IMR-90 (cell line): ENCODE measurements at regions not wholly inside any gene's neighbourhood (a gene's known extent, or its start where the extent isn't known, plus 50 kb on each side); places are given as distances from the start of the nearest gene placed in this dataset.

Experiments
- ATAC-seq: fragments of 200-7000 bp; cut with Tn5 transposase; 2 replicates; pipeline ENCODE4 v1.9.1; 2020; ENCODE audit warnings: low read depth, mild to moderate bottlenecking, moderate library complexity
- BruUV-seq: library from RNA; stranded (reverse); fragments of 400-500 nt; replicated peaks from 2 replicates; lab custom pipeline; 2021; lab: Mats Ljungman, UMichigan
- CTCF ChIA-PET: fragments of 300-600 bp; formaldehyde crosslinking; extraction: SDS; loops from one replicate; lab custom pipeline; 2021; ENCODE audit warnings: antibody characterized with exemption; lab: Yijun Ruan, JAX
- POLR2A ChIA-PET: fragments of 300-600 bp; sonication (Branson Sonifier 250); formaldehyde crosslinking; loops from one replicate; lab custom pipeline; 2022; ENCODE audit warnings: antibody characterized with exemption; ENCODE audit not compliant: unreplicated experiment; lab: Charles Lee
- DNase-seq: peaks from one replicate; pipeline ENCODE4 v3.0.0; 2013
- H2AFZ ChIP-seq: replicated peaks from 2 replicates; pipeline ENCODE3; 2013; ENCODE audit warnings: low read length, mild to moderate bottlenecking; ENCODE audit not compliant: poor library complexity
- H2AK5ac ChIP-seq: 2 replicates; pipeline ENCODE4 v1.6.1; 2013; ENCODE audit warnings: low read depth, low read length, inconsistent platforms
- H2AK9ac ChIP-seq: replicated peaks from 2 replicates; pipeline ENCODE3; 2013; ENCODE audit warnings: mild to moderate bottlenecking, low read depth, low read length, moderate library complexity; ENCODE audit not compliant: poor library complexity
- H2BK120ac ChIP-seq: 2 replicates; pipeline ENCODE4 v1.6.1; 2013; ENCODE audit warnings: low read depth, low read length, inconsistent platforms
- H2BK15ac ChIP-seq: 3 replicates; pipeline ENCODE4 v1.6.1; 2013; ENCODE audit warnings: low read depth, low read length, inconsistent platforms
- H2BK20ac ChIP-seq: 2 replicates; pipeline ENCODE4 v1.6.1; 2013; ENCODE audit warnings: low read depth, mild to moderate bottlenecking, inconsistent platforms, low read length, moderate library complexity
- H2BK5ac ChIP-seq: 2 replicates; pipeline ENCODE4 v1.6.1; 2013; ENCODE audit warnings: mild to moderate bottlenecking, low read depth, low read length, inconsistent platforms; ENCODE audit not compliant: poor library complexity, severe bottlenecking
- H3K14ac ChIP-seq: replicated peaks from 2 replicates; pipeline ENCODE4 v1.6.1; 2013; ENCODE audit warnings: low read depth, low read length, inconsistent platforms
- H3K18ac ChIP-seq: 2 replicates; pipeline ENCODE4 v1.6.1; 2013; ENCODE audit warnings: low read depth, low read length, control low read depth
- H3K23ac ChIP-seq: 2 replicates; pipeline ENCODE4 v1.6.1; 2013; ENCODE audit warnings: low read depth, low read length, inconsistent platforms
- H3K27ac ChIP-seq: 2 replicates; pipeline ENCODE4 v1.5.1; 2013; ENCODE audit warnings: mild to moderate bottlenecking, control low read depth, low read length; ENCODE audit not compliant: insufficient read depth
- H3K27me3 ChIP-seq: 2 replicates; pipeline ENCODE4 v1.6.1; 2013; ENCODE audit warnings: low read length; ENCODE audit not compliant: control insufficient read depth, insufficient read depth
- H3K36me3 ChIP-seq: 2 replicates; pipeline ENCODE4 v1.6.1; 2013; ENCODE audit warnings: low read length, mixed read lengths; ENCODE audit not compliant: control insufficient read depth, insufficient read depth
- H3K4ac ChIP-seq: 2 replicates; pipeline ENCODE4 v1.6.1; 2013; ENCODE audit warnings: low read depth, low read length, inconsistent platforms
- H3K4me1 ChIP-seq: 2 replicates; pipeline ENCODE4 v1.6.1; 2013; ENCODE audit warnings: low read length, mixed read lengths; ENCODE audit not compliant: control insufficient read depth, insufficient read depth
- H3K4me2 ChIP-seq: 2 replicates; pipeline ENCODE4 v1.6.1; 2013; ENCODE audit warnings: low read depth, mild to moderate bottlenecking, control low read depth, low read length, moderate library complexity
- H3K4me3 ChIP-seq: 2 replicates; pipeline ENCODE4 v1.5.1; 2013; ENCODE audit warnings: low read depth, mild to moderate bottlenecking, control low read depth, low read length, moderate library complexity; ENCODE audit not compliant: insufficient read depth
- H3K56ac ChIP-seq: 2 replicates; pipeline ENCODE4 v1.6.1; 2013; ENCODE audit warnings: low read length, inconsistent platforms; ENCODE audit not compliant: insufficient read depth; ENCODE audit errors: extremely low read depth
- H3K79me1 ChIP-seq, 2 experiments: 2 replicates each; pipeline ENCODE4 v1.6.1; 2013; ENCODE audit warnings: low read length in 2 of 2, inconsistent platforms in 1 of 2, low read depth in 1 of 2
- H3K9ac ChIP-seq: 2 replicates; pipeline ENCODE4 v1.6.1; 2013; ENCODE audit warnings: low read depth, low read length, control low read depth
- H3K9me1 ChIP-seq: 2 replicates; pipeline ENCODE4 v1.6.1; 2013; ENCODE audit warnings: low read length, inconsistent platforms; ENCODE audit not compliant: insufficient read depth
- H3K9me3 ChIP-seq: 2 replicates; pipeline ENCODE4 v1.6.1; 2013; ENCODE audit warnings: low read length; ENCODE audit not compliant: control insufficient read depth, insufficient read depth
- H4K20me1 ChIP-seq: 2 replicates; pipeline ENCODE4 v1.6.1; 2013; ENCODE audit warnings: low read length, inconsistent platforms; ENCODE audit not compliant: insufficient read depth
- H4K5ac ChIP-seq: 2 replicates; pipeline ENCODE4 v1.6.1; 2013; ENCODE audit warnings: mild to moderate bottlenecking, low read depth, low read length, control low read depth
- H4K8ac ChIP-seq, 2 experiments: 2 replicates each; pipeline ENCODE4 v1.6.1; 2013; ENCODE audit warnings: low read depth in 2 of 2, low read length in 2 of 2, control low read depth in 1 of 2, inconsistent platforms in 1 of 2
- H4K91ac ChIP-seq: 2 replicates; pipeline ENCODE4 v1.6.1; 2013; ENCODE audit warnings: low read depth, low read length, inconsistent platforms; ENCODE audit not compliant: insufficient read depth
- BHLHE40 ChIP-seq: fragments of 150-350 bp; IDR thresholded peaks from 2 replicates; pipeline ENCODE4 v1.6.1; 2016; ENCODE audit warnings: mild to moderate bottlenecking, low read depth, low read length
- CEBPB ChIP-seq: IDR thresholded peaks from 2 replicates; pipeline ENCODE4 v1.6.1; 2012; ENCODE audit warnings: low read depth, low read length, improper control_type of control experiment
- CTCF ChIP-seq: conservative IDR thresholded peaks from 2 replicates; pipeline ENCODE4 v1.5.1; 2012; ENCODE audit warnings: mild to moderate bottlenecking, low read depth, low read length, improper control_type of control experiment
- ELK1 ChIP-seq: fragments of 150-350 bp; IDR thresholded peaks from 2 replicates; pipeline ENCODE4 v1.6.1; 2016; ENCODE audit warnings: low read depth, mild to moderate bottlenecking, low read length, moderate library complexity, borderline replicate concordance
- FOS ChIP-seq: fragments of 150-350 bp; IDR thresholded peaks from 2 replicates; pipeline ENCODE4 v1.6.1; 2016; ENCODE audit warnings: low read depth, low read length
- MAFK ChIP-seq: IDR thresholded peaks from 2 replicates; pipeline ENCODE4 v1.6.1; 2012; ENCODE audit warnings: low read depth, low read length, improper control_type of control experiment
- MAZ ChIP-seq: IDR thresholded peaks from 2 replicates; pipeline ENCODE4 v1.6.1; 2012; ENCODE audit warnings: low read depth, mild to moderate bottlenecking, low read length, improper control_type of control experiment, moderate library complexity, borderline replicate concordance
- MXI1 ChIP-seq: IDR thresholded peaks from 2 replicates; pipeline ENCODE4 v1.6.1; 2012; ENCODE audit warnings: low read depth, mild to moderate bottlenecking, low read length, moderate library complexity, borderline replicate concordance
- NFE2L2 ChIP-seq: fragments of 150-350 bp; IDR thresholded peaks from 2 replicates; pipeline ENCODE4 v1.6.1; 2016; ENCODE audit warnings: low read depth, mild to moderate bottlenecking, low read length
- POLR2A ChIP-seq: IDR thresholded peaks from 2 replicates; pipeline ENCODE4 v1.6.1; 2012; ENCODE audit warnings: mild to moderate bottlenecking, low read depth, low read length
- RAD21 ChIP-seq: IDR thresholded peaks from 2 replicates; pipeline ENCODE4 v1.6.1; 2012; ENCODE audit warnings: low read length, improper control_type of control experiment
- RCOR1 ChIP-seq: IDR thresholded peaks from 2 replicates; pipeline ENCODE4 v1.6.1; 2012; ENCODE audit warnings: mild to moderate bottlenecking, low read length, improper control_type of control experiment; ENCODE audit not compliant: insufficient replicate concordance
- RFX5 ChIP-seq: IDR thresholded peaks from 2 replicates; pipeline ENCODE4 v1.8.0; 2012; ENCODE audit warnings: low read depth, mild to moderate bottlenecking, low read length, moderate library complexity
- SMC3 ChIP-seq: fragments of 150-350 bp; IDR thresholded peaks from 2 replicates; pipeline ENCODE4 v1.6.1; 2016; ENCODE audit warnings: low read depth, mild to moderate bottlenecking, antibody characterized with exemption, low read length, moderate library complexity
- USF2 ChIP-seq: fragments of 150-350 bp; IDR thresholded peaks from 2 replicates; pipeline ENCODE4 v1.6.1; 2017; ENCODE audit warnings: mild to moderate bottlenecking, antibody characterized with exemption, low read length, low read depth
- WGBS, 2 experiments: methylation state at CpG; one replicate each; pipeline versions ENCODE4 v1.1.5 to v1.1.7; 2013; ENCODE audit warnings: missing lambda C conversion rate in 2 of 2; ENCODE audit not compliant: insufficient read length in 1 of 2; ENCODE audit errors: extremely low coverage in 2 of 2; 5-methylcytosine and 5-hydroxymethylcytosine counted together
- dilution Hi-C: fragments of 300-500 bp; cut with HindIII; formaldehyde crosslinking; loops from one replicate; pipeline ENCODE4 v1.14.3; 2018; ENCODE audit warnings: low sequenced_read_pairs; ENCODE audit not compliant: unreplicated experiment
- in situ Hi-C: fragments of 300-500 bp; cut with MboI; formaldehyde crosslinking; loops from 3 replicates; pipeline ENCODE4 v1.14.3; 2019; ENCODE audit warnings: low sequenced_read_pairs, inconsistent platforms, mixed read lengths
- intact Hi-C: fragments of 100-400 bp; cut with micrococcal nuclease; formaldehyde crosslinking; loops from 2 replicates; pipeline ENCODE4 v1.10.0; 2022

GRCh38 chr9:78396087-78396486 is 99.2 kb downstream of the PSAT1 start:
- Histone ChIP-seq H3K4me3 (no peak overlapping the region), H2BK5ac (no peak overlapping the region), H2AFZ (no peak overlapping the region), H3K27me3 (peaks cover 11% of the 10 kb centered on the region), H3K79me1 (no peaks in the 10 kb centered on the region), H3K9me1 (no peaks in the 10 kb centered on the region), H3K56ac (no peak overlapping the region), H2BK120ac (no peak overlapping the region), H2AK5ac (no peak overlapping the region), H3K14ac (no peak overlapping the region), H3K9me3 (peaks cover 6% of the 10 kb centered on the region), H2BK15ac (no peak overlapping the region), H3K18ac (no peak overlapping the region), H3K4me2 (no peak overlapping the region), H2BK20ac (no peak overlapping the region), H3K36me3 (no peaks in the 10 kb centered on the region), H3K4ac (no peak overlapping the region), H3K4me1 (no peaks in the 10 kb centered on the region), H4K91ac (no peak overlapping the region), H3K23ac (no peak overlapping the region), H4K5ac (no peak overlapping the region), H2AK9ac (no peak overlapping the region), H3K9ac (no peak overlapping the region), H4K8ac (no peak overlapping the region), H4K20me1 (no peaks in the 10 kb centered on the region), H3K27ac (no peak overlapping the region)
- DNase-seq = no peak
- no peak for TF ChIP-seq MXI1
- no peak for TF ChIP-seq CEBPB
- TF ChIP-seq RFX5 = no peak
- TF ChIP-seq RAD21 = no peak
- TF ChIP-seq ELK1 = no peak
- no peak for TF ChIP-seq MAFK
- no peak for TF ChIP-seq SMC3
- no peak for TF ChIP-seq FOS
- TF ChIP-seq MAZ = no peak
- TF ChIP-seq USF2 = no peak
- TF ChIP-seq POLR2A = no peak
- no peak for TF ChIP-seq RCOR1
- no peak for TF ChIP-seq CTCF
- no peak for TF ChIP-seq NFE2L2
- TF ChIP-seq BHLHE40 = no peak
- ChIA-PET POLR2A (no interaction called here), CTCF (interaction anchor here (1.1 kb wide), 1 partner anchor 27 kb away, joined by 3 read pairs; no protein-coding TSS in a partner anchor)
- WGBS, 2 experiments = 43% methylated on average over 1 of the region's 2 CpGs; no CpG with 5 or more reads in 1 of the 2 experiments
- BruUV-seq = no TSS peak
- intact Hi-C loops (no loop called here), in situ Hi-C loops (no loop called here), dilution Hi-C loops (no loop called here)
- no peak for ATAC-seq
